ENCODE measurements at regions not wholly inside any gene's neighbourhood (a gene's known extent, or its start where the extent isn't known, plus 50 kb on each side); places are given as distances from the start of the nearest gene placed in this dataset.

DNA sequence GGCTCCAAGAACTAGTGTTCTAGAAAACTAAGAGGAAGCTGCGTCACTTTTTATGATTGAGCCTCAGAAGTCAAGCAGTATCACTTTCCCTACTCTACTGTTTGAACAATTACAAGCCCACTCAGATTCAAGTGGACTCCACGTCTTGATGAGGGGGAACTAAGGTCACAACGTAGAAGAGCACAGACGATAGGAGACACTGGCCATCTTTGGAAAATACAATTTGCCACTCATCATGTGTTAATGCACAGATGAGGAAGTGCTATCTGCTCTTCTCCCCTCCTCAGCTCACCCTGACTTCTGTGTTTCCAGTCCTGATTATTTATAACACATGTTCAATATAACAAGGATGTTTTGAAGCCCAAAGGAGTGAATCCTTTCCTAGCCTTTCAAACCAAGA lies 76.1 kb upstream of the CYP1B1 start:
- DNase-seq (ENCODE audit: low read depth, low spot score): no peak
- in situ Hi-C loops (cut with HindIII; ENCODE audit: low sequenced_read_pairs): no loop called here
- no peak overlapping the region for H3K4me3 ChIP-seq (ENCODE audit: low read depth, low read length)
- TF ChIP-seq, protein P1, sequence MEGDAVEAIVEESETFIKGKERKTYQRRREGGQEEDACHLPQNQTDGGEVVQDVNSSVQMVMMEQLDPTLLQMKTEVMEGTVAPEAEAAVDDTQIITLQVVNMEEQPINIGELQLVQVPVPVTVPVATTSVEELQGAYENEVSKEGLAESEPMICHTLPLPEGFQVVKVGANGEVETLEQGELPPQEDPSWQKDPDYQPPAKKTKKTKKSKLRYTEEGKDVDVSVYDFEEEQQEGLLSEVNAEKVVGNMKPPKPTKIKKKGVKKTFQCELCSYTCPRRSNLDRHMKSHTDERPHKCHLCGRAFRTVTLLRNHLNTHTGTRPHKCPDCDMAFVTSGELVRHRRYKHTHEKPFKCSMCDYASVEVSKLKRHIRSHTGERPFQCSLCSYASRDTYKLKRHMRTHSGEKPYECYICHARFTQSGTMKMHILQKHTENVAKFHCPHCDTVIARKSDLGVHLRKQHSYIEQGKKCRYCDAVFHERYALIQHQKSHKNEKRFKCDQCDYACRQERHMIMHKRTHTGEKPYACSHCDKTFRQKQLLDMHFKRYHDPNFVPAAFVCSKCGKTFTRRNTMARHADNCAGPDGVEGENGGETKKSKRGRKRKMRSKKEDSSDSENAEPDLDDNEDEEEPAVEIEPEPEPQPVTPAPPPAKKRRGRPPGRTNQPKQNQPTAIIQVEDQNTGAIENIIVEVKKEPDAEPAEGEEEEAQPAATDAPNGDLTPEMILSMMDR (IDR thresholded peaks at IDR 0.05; ENCODE audit: low read depth, low read length): no peak

DNA sequence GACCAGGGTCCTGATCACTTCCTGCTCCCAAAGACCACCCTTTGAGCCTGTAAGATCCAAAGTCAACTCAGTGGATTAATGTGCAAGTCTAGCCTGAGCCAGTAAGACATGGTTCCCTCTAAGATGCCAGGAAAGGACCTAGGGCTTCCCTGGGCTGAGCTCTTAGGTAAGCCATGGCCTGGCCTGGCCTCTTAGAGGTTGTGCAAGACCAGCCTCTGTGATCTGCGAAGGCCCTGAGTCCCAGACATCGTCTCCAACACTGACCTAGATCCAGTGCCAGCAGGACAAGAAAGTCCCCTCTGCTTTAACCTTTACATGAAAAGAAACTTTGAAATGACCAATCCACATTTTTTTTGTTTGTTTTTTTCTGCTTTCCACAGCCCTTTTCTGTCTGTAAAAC lies 73.6 kb upstream of the CYP1B1 start:
- TF ChIP-seq, protein P1 (IDR thresholded peaks at IDR 0.05; ENCODE audit: low read depth, low read length): no peak
- in situ Hi-C loops (cut with HindIII; ENCODE audit: low sequenced_read_pairs): no loop called here
- no peak overlapping the region for H3K4me3 ChIP-seq (ENCODE audit: low read depth, low read length)
- no peak for DNase-seq (ENCODE audit: low read depth, low spot score)

DNA sequence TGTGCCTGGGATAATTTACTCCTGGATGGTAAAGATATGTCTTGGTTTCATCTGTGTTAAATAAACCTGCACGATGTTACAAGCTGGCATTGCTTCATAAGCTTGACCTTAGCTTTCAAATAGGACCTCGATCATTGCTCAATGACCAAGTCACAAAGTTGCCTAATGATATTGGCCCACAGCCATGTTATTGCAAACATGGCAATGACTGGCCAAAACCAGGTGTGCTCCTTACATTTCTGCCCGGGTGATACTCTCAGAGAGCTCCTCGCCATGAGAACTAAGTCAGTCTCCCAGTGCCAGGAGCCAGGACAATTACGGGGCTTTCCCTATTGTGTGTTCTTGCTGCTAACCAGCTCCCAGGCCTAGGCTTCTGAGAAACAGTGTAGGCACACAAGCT lies 72.5 kb upstream of the CYP1B1 start:
- DNase-seq (ENCODE audit: low read depth, low spot score): no peak
- no peak overlapping the region for H3K4me3 ChIP-seq (ENCODE audit: low read depth, low read length)
- TF ChIP-seq, protein P1 (IDR thresholded peaks at IDR 0.05; ENCODE audit: low read depth, low read length): no peak
- in situ Hi-C loops (cut with HindIII; ENCODE audit: low sequenced_read_pairs): no loop called here

DNA sequence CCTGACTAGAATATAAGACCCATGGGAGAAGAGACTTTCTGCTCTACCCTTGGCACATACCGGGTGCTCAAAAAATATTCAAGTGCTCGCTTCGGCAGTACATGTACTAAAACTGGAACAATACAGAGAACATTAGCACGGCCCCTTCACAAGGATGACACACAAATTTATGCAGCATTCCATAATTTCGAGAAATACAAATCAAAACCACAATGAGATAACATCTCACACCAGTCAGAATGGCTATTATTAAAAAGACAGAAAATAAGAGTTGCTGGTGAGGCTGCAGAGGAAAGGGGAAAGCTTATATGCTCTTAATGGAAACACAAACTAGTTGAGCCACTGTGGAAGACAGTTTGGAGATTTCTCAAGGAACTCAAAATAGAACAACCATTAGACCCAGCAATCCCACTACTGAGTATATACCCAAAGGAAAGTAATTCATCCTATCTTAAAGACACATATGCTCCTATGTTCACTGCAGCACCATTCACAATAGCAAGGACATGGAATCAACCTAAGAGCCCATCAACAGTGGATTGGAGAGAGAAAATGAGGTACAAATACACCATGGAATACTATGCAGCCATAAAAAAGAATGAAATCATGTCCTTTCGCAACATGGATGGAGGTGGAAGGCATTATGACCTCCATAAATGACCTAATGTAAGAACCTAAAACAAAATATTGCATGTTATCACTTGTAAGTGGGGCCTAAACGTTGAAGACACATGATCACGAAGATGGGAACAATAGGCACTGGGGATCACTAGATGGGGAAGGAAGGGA lies 71.6 kb upstream of the CYP1B1 start:
- TF ChIP-seq, protein P1 (IDR thresholded peaks at IDR 0.05; ENCODE audit: low read depth, low read length): no peak
- no peak overlapping the region for H3K4me3 ChIP-seq (ENCODE audit: low read depth, low read length)
- in situ Hi-C loops (cut with HindIII; ENCODE audit: low sequenced_read_pairs): no loop called here
- DNase-seq (ENCODE audit: low read depth, low spot score): no peak

DNA sequence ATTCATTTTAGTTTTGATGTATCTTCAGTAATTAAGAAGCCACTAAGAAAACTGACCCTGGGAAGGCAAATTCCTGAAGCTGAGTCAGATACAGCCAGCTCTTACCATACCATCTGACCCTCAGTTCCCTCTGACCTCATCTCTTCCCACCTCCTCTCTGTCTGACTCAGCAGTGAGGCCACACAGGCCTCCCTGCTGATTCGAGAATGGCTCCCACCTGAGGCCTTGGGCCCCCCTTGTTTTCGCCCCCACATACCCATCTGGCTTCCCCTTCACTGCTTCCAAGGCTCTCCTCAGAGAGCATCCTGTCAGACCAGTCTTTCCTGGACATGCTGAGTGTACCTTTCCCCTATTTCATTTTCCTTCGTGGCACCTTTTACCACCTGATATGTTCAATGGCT lies 71.0 kb upstream of the CYP1B1 start:
- TF ChIP-seq, protein P1 (IDR thresholded peaks at IDR 0.05; ENCODE audit: low read depth, low read length): no peak
- H3K4me3 ChIP-seq (ENCODE audit: low read depth, low read length): no peak overlapping the region
- in situ Hi-C loops (cut with HindIII; ENCODE audit: low sequenced_read_pairs): no loop called here
- DNase-seq (ENCODE audit: low read depth, low spot score): peak; percentile 99

DNA sequence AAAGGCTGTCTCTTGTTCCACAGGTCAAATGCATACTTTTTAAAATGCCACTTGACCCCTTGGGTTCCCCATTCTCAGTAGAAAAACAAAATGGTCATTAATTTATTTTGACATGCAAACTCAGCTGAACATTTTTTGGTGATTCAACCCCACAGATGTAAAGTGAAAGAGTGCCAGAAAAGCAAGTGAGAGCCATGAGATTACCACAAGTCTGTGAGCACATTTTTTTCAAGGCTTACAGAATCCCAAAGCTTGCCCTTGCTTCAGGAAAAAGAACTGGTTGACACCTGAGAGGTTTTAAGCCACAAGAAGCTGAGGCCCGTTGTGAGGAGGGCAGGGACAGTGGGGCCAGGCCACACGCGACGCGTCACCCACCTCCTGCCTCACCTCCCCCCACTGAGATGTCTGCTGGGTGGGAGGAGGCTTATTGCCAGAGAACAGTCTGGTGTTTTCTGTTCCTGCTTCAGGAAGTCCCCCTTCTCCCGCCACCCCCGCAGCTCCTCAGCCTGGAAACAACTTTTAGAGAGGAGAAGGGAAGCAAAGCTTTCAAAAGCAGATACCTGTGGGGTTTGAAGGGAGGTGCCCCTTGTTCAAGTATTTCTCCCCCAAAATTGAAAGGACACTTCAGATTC lies 70.4 kb upstream of the CYP1B1 start:
- DNase-seq (ENCODE audit: low read depth, low spot score): peak; percentile 98
- in situ Hi-C loops (cut with HindIII; ENCODE audit: low sequenced_read_pairs): no loop called here
- no peak overlapping the region for H3K4me3 ChIP-seq (ENCODE audit: low read depth, low read length)
- TF ChIP-seq, protein P1 (IDR thresholded peaks at IDR 0.05; ENCODE audit: low read depth, low read length): no peak
